GM18867 (cell line): ENCODE measurements at regions not wholly inside any gene's neighbourhood (a gene's known extent, or its start where the extent isn't known, plus 50 kb on each side); places are given as distances from the start of the nearest gene placed in this dataset.

ENCODE experiments used
- ATAC-seq: cut with Tn5 transposase; IDR thresholded peaks from one replicate; pipeline ENCODE4 v1.9.1; 2021; ENCODE audit warnings: mild to moderate bottlenecking, moderate library complexity; ENCODE audit not compliant: unreplicated experiment

GRCh38 chr2:128755695-128756364, 437.2 kb upstream of the HS6ST1 start:
- no peak for ATAC-seq

GRCh38 chr2:128756365-128756717, 437.7 kb upstream of the HS6ST1 start:
- ATAC-seq, result no peak

GRCh38 chr2:128765811-128766210, 447.1 kb upstream of the HS6ST1 start:
- ATAC-seq, result no peak

- ATAC-seq, result no peak
These were observed 449.4 kb upstream of the HS6ST1 start for GRCh38 chr2:128768041-128768440.

DNA sequence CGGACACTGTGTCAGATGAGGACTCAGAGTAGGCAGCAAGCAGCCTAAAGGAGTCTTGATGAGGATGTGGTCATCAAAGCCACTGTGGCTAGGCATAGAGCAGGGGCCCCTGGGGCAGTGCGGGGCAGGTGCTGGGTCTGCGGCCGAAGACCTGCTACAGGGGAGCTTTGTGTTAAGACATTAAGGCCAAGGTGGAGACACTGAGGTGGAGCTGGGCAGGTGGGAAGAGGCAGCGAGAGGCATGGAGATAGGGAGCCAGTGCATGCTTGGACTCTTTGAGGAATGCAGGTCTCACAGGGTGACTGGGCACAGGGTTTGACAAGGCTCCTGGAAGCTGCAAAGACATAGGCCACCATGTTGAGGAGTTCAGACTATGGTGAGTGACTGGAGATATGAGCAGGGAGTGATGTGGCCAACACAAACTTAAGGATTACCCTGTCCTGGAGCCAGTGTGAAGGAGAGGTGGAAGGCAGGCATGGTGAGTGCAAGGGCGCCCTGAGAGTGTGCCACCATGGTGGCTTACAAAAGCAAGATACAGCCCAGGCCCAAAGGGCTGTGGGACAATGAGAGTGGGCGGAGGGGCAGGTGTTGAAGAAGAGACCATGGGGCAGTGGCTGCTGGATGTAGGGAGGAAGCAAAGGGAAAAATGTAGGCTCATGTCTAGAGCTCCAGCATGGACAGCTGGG, 450.9 kb upstream of the HS6ST1 start:
- ATAC-seq, result no peak

- no peak for ATAC-seq
These were observed 451.7 kb upstream of the HS6ST1 start for GRCh38 chr2:128770143-128771085.

DNA sequence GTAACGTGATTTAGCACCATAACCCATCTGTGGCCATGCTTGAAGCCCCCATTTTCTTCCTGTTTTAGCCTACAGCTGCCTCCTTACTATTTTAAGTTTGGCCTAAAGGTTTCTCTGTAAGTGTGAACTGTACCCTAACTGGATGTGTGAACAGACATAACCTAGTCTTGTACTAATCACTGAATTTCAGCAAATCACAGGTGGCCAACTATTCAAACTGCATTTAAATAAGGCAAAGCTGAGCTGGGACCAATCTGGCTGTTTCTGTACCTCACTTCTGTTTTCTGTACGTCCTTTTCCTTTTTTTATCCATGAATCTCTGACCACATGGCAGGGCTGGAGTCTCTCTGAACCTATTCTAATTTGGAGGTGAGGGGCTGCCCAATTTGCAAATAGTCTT, 452.7 kb upstream of the HS6ST1 start:
- ATAC-seq, result no peak

- ATAC-seq, result no peak
These were observed 454.0 kb upstream of the HS6ST1 start for GRCh38 chr2:128772671-128773070.

DNA sequence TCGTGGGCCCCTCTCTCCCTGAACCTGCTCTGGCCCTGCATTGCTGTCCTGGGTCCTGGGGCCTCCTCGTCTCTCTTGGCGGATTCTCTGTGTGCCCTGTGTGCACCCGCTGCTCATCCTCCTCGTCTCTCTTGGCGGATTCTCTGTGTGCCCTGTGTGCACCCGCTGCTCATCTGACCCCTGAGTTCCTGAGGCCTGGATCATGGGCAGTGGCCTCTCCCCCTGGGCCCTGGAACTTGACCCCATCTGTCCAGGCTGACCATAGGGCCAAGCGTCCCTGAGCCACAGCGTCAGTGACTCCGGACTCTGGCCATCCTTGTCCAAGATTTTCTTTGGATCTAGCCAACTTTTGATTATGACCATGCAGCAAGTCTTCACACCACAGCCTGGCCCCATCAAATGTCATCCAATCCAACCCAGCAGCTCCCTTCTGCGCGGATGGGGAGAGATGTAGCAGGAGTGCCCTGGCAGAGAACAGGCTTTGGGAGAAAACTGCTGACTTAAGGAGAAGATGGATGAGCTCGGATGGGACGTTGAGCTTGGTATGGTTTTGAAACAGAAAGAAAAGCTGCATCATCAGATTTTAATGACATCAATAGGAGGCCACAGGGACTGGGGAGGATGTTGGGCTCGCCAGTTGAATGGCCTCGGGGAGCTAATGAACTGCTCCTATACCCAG, 455.1 kb upstream of the HS6ST1 start:
- ATAC-seq, result no peak

DNA sequence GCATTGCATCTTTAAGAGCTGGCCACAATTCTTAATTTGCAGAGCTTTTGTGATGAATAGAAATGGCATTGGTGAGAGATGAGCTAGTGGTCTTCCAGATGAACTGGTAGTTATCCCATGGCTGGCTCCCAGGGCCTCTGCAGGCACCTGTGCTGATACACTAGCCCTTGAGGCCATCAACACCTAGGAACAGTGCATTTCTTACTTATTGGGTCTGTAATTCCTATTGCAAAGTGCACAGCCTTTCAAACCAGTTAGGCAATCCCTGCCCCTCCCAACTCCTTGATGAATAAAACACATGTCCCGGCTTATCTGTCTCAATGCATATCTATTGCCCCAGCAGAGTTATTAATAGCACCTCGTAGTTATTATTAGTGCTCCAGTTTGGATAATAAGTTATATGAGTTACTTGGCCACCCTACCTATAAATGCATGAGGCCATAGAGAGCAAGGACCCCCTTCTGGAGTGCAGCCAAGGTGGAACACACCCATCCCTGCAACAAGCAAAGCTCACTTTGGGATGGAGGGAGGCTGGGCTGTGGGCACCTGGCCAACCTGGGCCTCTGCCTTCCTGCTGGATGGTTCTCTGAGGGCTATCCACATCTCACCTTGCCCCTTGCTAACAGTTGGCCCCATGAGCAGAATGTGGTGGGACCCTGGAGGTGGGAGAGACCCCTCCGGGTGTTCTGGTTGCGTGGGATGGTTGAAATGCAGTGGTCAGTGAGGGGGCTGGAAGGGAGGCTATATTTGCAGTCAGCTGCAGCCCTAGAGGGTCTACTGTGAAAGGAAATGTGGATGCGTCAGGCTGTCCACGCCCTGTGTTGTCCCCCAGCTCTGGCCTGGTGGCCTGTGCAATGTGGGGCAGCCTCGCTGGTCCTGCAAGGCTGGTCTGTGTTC, 455.9 kb upstream of the HS6ST1 start:
- ATAC-seq, result no peak

DNA sequence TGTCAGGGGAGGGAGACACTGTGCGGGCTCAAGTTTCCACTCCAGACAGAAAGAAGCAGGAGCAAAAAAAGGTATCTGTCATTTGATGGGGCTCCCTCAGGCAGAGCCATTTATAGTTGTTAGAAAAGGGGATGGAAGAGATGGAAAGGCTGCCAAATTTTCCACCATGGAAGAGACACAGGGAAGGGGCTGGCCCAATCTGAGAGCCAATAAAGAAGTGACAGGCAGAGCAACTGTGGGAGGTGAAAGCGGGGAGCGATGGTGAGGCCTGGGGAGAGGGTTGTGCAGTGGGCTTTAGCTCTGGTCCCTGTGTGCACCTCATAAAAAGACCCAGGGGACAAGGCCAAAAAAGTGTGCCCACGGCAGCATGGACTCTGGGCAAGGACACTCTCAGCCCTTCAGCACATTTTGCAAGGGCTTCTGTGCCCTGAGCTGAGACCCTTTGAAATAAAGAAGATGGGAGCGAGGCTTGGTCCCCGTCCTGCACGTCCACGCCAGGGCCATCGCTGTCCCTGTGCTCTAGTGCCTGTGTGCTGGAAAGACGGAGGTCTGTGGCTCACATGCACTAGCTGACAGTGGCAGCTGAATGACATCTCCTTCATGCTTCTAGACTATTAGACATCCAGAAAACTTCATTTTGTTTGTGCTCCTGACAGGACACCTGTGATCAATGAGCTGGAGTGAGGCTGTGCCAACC, 456.7 kb upstream of the HS6ST1 start:
- no peak for ATAC-seq

DNA sequence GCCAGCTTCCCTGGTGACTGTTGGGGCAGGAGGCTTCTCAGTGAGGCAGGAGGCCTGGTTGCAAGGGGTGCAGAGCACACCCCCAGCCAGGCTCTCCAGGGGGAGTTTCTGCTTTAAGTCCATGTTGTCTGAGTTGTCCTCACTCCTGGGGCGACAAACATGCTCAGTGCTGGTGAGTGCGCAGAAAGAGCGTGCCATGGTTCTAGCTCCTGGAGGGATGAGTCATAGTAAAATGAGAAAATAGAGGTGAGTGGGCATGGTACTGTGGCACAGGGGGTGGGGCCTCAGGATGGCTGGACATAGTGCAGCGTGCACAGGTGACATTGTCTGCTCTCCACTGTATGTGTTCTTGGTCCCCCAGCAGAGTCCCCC, 457.2 kb upstream of the HS6ST1 start:
- ATAC-seq, result no peak

DNA sequence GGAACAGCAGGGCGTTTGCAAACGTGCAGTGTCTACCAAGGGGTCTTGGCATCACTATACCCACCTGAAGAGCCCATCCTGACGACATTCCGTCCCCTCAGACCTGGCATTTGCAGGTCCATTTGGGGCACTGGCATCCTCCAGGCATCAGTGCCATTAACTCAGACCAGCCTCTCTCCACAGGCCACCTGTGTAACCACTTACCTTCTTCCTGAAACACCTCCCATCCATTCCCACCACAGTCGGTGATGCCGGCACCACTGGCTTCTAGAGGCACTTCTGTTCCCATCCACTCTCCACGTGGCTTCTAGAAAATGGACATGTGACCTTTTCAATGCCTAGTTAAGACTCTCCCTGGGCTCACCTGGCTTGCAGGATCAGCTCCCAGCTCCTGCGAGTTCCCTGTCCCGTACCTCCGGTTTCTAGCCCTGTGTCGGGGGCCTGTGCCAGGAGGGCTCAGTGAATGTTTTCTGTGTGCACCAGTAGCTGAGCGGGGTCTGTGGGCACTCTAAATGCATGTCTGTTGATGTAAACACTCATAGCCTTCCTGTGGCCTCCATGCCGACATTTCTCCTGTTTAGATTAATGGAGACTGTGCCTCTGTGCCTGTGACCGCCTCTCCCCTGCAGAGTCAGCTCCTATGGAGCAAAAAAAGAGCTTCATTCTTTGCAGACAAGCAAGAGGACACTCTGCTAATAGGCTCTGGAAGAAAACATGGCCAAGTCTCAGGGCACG, 458.0 kb upstream of the HS6ST1 start:
- no peak for ATAC-seq

DNA sequence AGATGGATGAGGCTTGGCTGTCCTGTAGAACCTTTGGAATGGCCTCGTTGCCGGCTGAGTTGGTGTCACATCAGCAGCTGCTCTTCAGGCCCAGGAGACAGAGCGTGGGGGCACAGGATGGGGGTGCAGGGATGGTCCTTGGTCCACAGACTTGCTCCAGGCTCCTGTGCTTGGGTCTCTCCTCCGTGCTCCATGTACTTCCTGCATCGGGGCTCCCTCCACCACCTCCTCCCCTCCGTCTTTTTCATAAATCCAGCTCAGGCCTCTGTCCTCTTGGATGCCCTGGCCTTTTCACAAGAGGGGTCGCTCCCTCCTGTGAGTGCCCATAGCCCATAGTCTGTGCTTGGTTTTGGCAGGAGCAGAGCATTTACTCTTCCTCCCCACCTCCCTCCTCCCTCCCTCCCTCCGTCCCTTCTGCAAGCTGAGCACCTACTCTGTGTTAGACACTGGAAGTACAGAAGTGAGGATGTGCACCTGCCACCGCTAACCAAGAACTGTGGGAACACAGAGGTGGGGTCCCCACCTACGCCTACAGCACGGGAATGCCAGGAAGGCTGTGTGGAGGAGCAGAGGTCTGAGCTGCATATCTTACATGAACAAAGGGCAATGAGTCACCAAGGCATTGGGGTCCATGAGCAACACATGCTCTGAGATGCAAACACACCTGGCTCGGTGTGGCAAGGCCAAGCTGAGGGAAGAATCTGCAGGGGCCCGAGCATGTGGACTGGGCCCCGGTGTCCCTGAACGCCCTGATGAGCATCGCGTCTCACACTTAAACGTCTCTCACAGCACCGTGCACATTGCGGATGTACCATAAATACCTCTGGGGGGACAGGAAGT, 458.7 kb upstream of the HS6ST1 start:
- no peak for ATAC-seq

DNA sequence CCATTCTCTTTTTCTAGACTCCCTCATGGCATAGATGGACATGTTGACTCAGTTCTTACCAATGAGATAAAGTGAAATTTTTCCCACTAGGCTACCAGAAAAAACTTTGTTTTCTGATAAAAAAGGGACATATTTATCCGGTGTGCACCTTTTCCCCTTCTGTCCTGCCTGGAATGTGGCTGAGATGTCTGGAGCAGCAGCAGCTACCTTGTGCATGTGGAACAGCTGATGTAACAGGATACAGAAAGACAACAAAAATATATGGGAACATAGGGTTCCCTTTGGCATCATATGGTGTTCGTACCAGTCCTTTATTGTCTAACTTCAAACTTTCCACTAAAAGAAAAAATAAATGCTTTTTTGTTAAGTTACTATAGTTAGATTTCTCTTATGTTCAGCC, 460.2 kb upstream of the HS6ST1 start:
- no peak for ATAC-seq

DNA sequence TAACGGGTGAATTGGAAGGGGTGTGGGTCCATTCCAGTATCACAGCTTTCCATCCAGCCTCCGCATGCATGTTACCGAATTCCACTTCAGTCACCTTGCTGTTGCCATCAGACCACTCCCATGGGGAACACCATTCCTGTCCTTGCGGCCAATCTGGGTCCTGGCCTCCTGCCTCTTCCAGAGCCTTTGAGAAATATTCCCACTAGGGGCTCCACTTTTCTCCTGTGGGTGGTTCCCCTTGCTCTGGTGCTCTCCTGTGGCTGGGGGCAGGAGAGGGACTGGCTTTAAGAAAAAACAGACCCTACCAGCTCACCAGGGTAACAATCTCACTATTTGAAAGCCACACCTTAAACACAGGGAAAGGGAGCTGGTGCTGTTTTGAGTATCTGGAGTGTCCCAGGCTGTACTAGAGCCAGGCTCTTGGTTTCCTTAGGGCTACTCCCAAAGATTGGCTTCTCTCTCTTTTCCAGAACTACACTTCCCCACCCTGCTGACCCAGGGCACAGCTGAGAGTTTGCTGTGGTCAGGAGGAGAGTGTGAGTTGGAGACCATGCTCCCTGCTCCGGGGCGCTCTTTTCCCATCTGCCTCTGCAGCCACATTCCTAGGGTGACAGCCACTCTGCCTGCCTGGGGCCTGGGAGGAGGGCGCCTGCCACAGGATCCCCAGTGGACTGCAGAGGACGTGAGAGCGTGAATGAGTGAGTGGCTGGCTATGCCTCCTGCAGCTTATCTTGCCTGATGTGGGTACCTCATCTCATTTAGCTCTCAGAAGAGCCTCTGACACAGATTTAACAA, 460.8 kb upstream of the HS6ST1 start:
- ATAC-seq, result no peak

GRCh38 chr2:128780434-128781080, 461.9 kb upstream of the HS6ST1 start:
- no peak for ATAC-seq
